K562 (cell line): ENCODE measurements at regions not wholly inside any gene's neighbourhood (a gene's known extent, or its start where the extent isn't known, plus 50 kb on each side); places are given as distances from the start of the nearest gene placed in this dataset.

ENCODE experiments used
- BRD4 ChIP-seq: fragments of 200-600 bp; sonication (generic); IDR thresholded peaks from 2 replicates; pipeline ENCODE4 v1.6.1; 2017; ENCODE audit warnings: inconsistent platforms
- FOXP4 ChIP-seq: sonication (generic); formaldehyde crosslinking; IDR thresholded peaks from 2 replicates; pipeline ENCODE4 v1.8.0; 2022; ENCODE audit warnings: mild to moderate bottlenecking, missing genetic modification reagents, borderline replicate concordance
- MAX ChIP-seq: sonication (generic); formaldehyde crosslinking; IDR thresholded peaks from 2 replicates; pipeline ENCODE4 v1.9.0; 2022; ENCODE audit warnings: mild to moderate bottlenecking, missing genetic modification reagents
- SNRNP70 ChIP-seq: fragments of 200-400 bp; formaldehyde crosslinking; optimal IDR thresholded peaks from 2 replicates; pipeline ENCODE3; 2017; ENCODE audit warnings: low read depth, low read length
- ZNF445 ChIP-seq: fragments of 250-450 bp; sonication (Bioruptor Pico); IDR thresholded peaks from 2 replicates; pipeline ENCODE4 v1.4.0; 2020; ENCODE audit warnings: low read depth, mild to moderate bottlenecking, moderate library complexity
- TF ChIP-seq, protein P1 (sequence below): sonication (generic); formaldehyde crosslinking; IDR thresholded peaks from 2 replicates; pipeline ENCODE4 v1.8.0; 2022; ENCODE audit warnings: mild to moderate bottlenecking, missing genetic modification reagents
- TF ChIP-seq, protein P2 (sequence below), 2 experiments: fragments of 450-650 bp; IDR thresholded peaks; 2 replicates each; pipeline ENCODE4 v1.6.1; 2016

- TF ChIP-seq, protein P1, sequence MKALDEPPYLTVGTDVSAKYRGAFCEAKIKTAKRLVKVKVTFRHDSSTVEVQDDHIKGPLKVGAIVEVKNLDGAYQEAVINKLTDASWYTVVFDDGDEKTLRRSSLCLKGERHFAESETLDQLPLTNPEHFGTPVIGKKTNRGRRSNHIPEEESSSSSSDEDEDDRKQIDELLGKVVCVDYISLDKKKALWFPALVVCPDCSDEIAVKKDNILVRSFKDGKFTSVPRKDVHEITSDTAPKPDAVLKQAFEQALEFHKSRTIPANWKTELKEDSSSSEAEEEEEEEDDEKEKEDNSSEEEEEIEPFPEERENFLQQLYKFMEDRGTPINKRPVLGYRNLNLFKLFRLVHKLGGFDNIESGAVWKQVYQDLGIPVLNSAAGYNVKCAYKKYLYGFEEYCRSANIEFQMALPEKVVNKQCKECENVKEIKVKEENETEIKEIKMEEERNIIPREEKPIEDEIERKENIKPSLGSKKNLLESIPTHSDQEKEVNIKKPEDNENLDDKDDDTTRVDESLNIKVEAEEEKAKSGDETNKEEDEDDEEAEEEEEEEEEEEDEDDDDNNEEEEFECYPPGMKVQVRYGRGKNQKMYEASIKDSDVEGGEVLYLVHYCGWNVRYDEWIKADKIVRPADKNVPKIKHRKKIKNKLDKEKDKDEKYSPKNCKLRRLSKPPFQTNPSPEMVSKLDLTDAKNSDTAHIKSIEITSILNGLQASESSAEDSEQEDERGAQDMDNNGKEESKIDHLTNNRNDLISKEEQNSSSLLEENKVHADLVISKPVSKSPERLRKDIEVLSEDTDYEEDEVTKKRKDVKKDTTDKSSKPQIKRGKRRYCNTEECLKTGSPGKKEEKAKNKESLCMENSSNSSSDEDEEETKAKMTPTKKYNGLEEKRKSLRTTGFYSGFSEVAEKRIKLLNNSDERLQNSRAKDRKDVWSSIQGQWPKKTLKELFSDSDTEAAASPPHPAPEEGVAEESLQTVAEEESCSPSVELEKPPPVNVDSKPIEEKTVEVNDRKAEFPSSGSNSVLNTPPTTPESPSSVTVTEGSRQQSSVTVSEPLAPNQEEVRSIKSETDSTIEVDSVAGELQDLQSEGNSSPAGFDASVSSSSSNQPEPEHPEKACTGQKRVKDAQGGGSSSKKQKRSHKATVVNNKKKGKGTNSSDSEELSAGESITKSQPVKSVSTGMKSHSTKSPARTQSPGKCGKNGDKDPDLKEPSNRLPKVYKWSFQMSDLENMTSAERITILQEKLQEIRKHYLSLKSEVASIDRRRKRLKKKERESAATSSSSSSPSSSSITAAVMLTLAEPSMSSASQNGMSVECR (CRISPR knock-in tag), result no peak
- TF ChIP-seq, protein P2, sequence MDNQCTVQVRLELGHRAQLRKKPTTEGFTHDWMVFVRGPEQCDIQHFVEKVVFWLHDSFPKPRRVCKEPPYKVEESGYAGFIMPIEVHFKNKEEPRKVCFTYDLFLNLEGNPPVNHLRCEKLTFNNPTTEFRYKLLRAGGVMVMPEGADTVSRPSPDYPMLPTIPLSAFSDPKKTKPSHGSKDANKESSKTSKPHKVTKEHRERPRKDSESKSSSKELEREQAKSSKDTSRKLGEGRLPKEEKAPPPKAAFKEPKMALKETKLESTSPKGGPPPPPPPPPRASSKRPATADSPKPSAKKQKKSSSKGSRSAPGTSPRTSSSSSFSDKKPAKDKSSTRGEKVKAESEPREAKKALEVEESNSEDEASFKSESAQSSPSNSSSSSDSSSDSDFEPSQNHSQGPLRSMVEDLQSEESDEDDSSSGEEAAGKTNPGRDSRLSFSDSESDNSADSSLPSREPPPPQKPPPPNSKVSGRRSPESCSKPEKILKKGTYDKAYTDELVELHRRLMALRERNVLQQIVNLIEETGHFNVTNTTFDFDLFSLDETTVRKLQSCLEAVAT (IDR thresholded peaks at IDR 0.05), result no peak
- TF ChIP-seq FOXP4 (CRISPR knock-in tag) (no peak), BRD4 (no peak), ZNF445 (no peak), MAX (CRISPR knock-in tag) (no peak), SNRNP70 (no peak)
Measured at GRCh38 chr2:216774180-216774579, 78.8 kb upstream of the IGFBP5 start (continued).
